NCI-H524 (cell line): ENCODE measurements at regions not wholly inside any gene's neighbourhood (a gene's known extent, or its start where the extent isn't known, plus 50 kb on each side); places are given as distances from the start of the nearest gene placed in this dataset.

Experiments
- DNase-seq, 2 experiments: peaks; one replicate each; lab custom pipeline; 2025; lab: John Stamatoyannopoulos, UW

DNA sequence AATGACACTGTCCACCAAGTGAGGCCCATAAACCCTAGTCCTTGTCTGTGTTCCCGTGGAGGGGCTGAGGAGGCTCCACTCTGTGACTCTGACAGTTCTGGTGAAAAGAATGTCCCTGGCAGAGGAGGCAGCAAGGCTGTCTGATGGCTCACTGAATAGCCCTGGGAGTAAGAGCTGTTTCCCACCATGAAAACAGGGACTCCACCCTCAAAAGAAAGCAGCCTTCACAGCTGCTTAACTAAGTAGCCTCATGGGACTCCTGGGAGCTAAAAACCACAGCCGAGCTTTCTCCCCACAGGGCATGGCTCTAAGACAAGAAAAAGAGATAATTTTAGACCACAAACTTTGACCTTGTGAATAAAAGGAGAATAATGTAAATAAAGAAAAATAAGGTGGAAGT is 135.1 kb upstream of the FRY start:
- DNase-seq, result peak in 1 of 2 experiments; percentile 24

GRCh38 chr13:31898378-31899071 is 133.0 kb upstream of the FRY start:
- peak in 1 of 2 experiments; percentile 27 for DNase-seq

DNA sequence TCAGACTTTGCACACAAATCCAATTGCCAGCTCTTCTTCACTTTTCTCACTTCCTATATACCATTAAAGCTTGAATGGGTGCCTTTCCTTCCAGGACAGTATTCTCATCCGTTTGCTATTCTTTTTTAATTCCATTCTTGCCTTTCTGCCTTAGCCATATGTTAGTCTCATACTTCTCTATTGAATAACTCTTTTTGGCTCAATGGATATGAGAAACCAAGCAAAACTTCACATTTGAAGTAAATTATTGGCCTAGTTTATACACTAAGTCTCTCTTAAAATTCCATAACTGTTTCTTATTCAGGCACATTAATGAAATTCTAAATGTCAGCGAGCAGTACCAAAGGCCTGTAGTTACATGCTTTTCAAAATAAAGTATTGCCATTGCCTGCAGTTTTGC is 129.6 kb upstream of the FRY start:
- DNase-seq, result no peak

GRCh38 chr13:31903111-31903815 is 128.3 kb upstream of the FRY start:
- no peak for DNase-seq

GRCh38 chr13:31904941-31905824 is 126.4 kb upstream of the FRY start:
- DNase-seq, result no peak

GRCh38 chr13:31905961-31906360 is 125.6 kb upstream of the FRY start:
- no peak for DNase-seq

- DNase-seq, result peak in 1 of 2 experiments; percentile 13
Observed at GRCh38 chr13:31908696-31909411, 122.7 kb upstream of the FRY start.

- peak; percentile 44 to 72 for DNase-seq
Observed at GRCh38 chr13:31909864-31910551, 121.6 kb upstream of the FRY start.

DNA sequence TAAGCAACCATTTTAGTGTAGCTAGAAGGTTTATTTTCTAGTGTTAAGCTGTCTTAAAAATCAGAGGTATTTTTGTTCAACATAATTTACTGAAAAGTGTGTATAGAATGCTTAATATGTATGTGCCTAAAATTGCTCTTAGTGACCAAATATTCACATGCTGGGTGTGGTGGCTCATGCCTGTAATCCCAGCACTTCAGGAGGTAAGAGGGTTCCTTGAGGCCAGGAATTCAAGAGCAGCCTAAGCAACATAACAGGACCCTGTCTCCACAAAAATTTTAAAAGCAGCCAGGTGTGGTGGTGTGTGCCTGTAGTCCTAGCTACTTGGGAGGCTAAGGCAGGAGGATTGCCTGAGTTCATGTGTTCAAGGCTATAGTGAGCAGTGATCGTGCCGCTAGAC is 120.9 kb upstream of the FRY start:
- DNase-seq, result peak in 1 of 2 experiments; percentile 33

DNA sequence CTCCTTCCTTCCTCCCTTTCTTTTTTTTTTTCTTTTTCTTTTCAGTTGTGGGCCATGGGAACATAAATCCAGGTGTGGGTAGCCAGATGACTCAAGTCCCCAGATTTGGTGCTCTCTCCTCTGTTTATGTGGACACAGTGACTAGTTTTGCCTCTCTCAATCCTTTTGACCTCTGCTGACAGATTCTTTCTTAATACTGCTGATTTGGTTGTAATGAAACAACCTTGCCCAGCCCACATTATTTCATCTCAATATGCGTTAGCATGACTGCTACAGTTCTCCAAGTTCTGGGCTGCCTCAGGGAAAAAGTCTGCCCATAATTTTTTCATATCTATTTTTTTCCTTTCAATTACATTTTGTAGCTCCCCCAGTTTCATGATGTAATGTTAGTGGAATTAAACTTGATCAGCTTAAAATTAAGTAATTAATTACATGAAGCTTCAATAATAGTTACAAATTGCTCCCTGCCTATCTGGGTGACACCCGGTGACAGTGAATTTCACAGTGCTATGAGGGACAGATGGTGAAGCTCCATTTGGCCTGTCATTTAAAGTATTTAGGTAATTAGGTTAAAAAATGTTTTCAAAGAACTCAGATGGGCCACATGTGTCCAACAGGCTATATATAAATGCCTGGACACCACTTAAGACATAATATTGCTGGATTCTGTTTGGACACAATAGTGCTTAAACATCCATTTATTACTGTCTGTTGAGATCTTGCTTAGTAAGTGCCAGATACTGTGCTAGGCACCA is 118.8 kb upstream of the FRY start:
- peak; percentile 52 to 91 for DNase-seq

- DNase-seq, result peak; percentile 8 to 52
Observed at GRCh38 chr13:31913459-31913858, 118.1 kb upstream of the FRY start.

DNA sequence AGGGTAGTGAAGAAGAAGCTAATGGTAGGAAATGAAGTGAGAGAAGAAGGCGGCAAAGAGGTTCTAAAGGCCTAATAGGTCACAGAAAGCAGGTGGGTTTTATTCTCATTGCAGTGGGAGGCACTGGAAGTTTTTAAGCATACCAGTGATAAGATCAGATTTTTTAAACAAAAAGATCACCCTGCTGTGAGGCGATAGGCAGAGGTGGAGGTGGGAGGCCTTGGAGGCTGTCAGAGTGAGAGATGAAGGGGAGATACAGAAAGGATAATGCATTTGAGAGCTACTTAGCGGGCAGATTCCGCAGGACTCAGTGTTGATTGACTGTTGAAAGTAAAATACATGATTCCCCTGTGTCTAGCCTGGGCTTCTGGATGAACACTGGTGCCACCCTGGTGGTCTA is 116.7 kb upstream of the FRY start:
- no peak for DNase-seq

DNA sequence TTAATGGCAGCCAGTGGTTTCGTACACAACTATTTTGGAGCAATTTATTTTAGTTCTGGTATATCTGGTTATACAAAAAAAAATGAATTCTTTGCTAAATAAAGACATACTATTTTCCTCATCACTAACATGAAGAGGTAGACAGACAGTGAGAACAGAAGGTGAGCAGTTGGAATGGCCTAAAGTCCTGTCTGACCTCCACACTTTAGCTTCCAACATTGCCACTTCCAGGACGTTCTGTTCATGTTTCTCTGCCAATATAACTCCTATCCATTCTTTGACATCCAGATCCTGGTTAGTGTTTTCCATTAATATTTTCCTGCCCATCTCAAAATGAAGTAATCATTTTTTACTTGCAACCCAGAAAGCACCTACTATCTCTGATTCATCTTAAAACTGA is 112.9 kb upstream of the FRY start:
- no peak for DNase-seq

DNA sequence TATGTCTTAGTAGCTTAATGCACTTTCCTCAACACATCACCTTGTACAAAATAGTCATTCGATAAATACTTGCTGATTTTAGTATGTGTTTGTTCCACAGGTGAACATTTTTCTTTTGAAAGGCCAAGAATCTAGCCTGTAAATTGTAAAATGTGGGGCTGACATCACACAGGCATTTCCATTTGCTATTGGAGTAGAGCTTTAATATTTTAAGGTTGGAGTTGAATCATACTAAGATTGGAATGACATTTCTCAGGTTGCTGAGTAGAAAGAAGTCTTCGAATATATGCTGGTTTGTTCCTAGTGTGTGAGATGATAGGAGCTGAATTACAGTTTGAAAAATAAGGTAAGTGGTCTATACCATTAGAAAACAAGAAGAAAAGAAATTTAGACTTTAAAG is 112.3 kb upstream of the FRY start:
- no peak for DNase-seq

DNA sequence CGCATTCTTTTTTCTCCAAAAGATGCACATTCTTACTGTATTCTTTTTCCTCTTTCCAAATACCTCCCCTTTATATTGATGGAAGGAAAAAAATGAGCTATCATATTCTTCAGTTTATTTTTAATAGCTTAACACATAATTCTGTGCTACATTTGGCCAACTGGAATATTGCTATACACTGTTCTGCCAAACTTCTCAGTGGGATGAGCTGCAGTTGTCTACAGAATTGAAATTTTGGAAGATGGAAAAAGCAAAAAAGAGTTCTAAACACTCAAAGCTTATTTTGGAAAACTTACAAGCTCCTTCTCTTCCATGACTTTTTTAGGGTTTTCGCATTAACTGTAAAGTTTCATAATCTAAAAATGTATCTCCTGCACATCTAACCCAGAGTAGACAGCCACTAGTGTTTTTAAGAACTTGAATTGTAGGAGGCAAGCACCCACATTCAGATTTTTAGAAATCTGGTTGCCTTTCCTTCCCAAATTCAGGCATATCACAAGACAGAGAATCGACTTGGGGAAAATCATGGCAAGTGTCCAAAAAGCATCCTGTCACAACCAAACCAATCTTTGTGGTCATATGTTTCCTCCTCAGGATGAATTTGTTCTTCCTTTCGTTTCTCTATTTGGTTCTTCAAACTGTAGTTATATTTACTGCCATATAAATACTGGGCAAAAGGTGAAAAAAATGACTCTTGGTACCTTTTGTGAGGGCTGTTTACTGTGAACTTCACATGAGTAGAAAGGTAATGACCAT is 111.4 kb upstream of the FRY start:
- DNase-seq, result no peak

- DNase-seq, result no peak
Observed at GRCh38 chr13:31920727-31921100, 110.9 kb upstream of the FRY start.

GRCh38 chr13:31922724-31923123 is 108.8 kb upstream of the FRY start:
- DNase-seq, result no peak

GRCh38 chr13:31923134-31923763 is 108.3 kb upstream of the FRY start:
- DNase-seq, result no peak

DNA sequence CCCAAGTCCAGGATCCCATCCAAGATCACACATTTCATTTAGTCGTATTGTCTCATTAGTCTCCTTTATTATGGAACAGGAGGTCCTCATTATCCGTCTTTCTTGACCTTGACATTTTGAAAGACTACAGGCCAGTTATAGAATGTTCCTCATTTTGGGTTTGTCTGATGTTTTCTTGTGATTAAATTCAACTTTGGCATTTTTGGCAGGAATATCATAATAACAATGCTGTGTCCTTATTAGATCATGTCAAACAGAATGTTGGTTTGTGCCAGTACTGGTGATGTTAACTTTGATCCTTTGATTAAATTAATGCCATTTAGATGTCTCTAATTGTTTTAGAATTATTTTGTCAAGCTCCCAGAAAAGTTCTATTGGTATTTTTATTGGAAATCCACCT is 106.5 kb upstream of the FRY start:
- no peak for DNase-seq
